Large intestine (tissue), 3 donors: ENCODE measurements at regions not wholly inside any gene's neighbourhood (a gene's known extent, or its start where the extent isn't known, plus 50 kb on each side); places are given as distances from the start of the nearest gene placed in this dataset.

Experiments
- DNase-seq, 2 donors: peaks; one replicate each; pipeline versions ENCODE4 v3.0.0 to v3.0.0-alpha.2; 2013
- H3K27ac ChIP-seq: one replicate; pipeline ENCODE4 v1.5.1; 2013; ENCODE audit warnings: low read length
- H3K27me3 ChIP-seq: 2 replicates; pipeline ENCODE4 v1.6.1; 2013; ENCODE audit warnings: low read length; ENCODE audit not compliant: control insufficient read depth, insufficient read depth
- H3K36me3 ChIP-seq: 2 replicates; pipeline ENCODE4 v1.6.1; 2013; ENCODE audit warnings: low read length; ENCODE audit not compliant: control insufficient read depth, insufficient read depth
- H3K4me1 ChIP-seq: one replicate; pipeline ENCODE4 v1.6.1; 2013; ENCODE audit warnings: low read length; ENCODE audit not compliant: control insufficient read depth, insufficient read depth
- H3K4me3 ChIP-seq: one replicate; pipeline ENCODE4 v1.5.1; 2013; ENCODE audit warnings: low read length
- H3K9me3 ChIP-seq: one replicate; pipeline ENCODE4 v1.6.1; 2013; ENCODE audit warnings: mild to moderate bottlenecking, low read depth, low read length, moderate library complexity; ENCODE audit not compliant: control insufficient read depth
- WGBS: methylation state at CpG from one replicate; pipeline ENCODE4 v1.1.5; 2013; ENCODE audit warnings: low lambda C conversion rate; ENCODE audit not compliant: insufficient coverage; 5-methylcytosine and 5-hydroxymethylcytosine counted together

- Histone ChIP-seq H3K27me3 (no peaks in the 10 kb centered on the region), H3K9me3 (no peaks in the 10 kb centered on the region), H3K4me3 (no peak overlapping the region), H3K27ac (peak overlapping the region; percentile 0), H3K36me3 (no peaks in the 10 kb centered on the region), H3K4me1 (peaks cover 2% of the 10 kb centered on the region)
- peak in 1 of 2 donors; percentile 60 for DNase-seq
Measured at GRCh38 chr3:111311126-111311525, 230.9 kb upstream of the CD96 start.

GRCh38 chr3:111311709-111312235 is 230.2 kb upstream of the CD96 start:
- Histone ChIP-seq H3K27me3 (no peaks in the 10 kb centered on the region), H3K27ac (no peak overlapping the region), H3K4me3 (no peak overlapping the region), H3K36me3 (no peaks in the 10 kb centered on the region), H3K4me1 (peaks cover 2% of the 10 kb centered on the region), H3K9me3 (no peaks in the 10 kb centered on the region)
- no peak for DNase-seq
- no CpG with 5 or more reads among the region's 2 CpGs for WGBS

GRCh38 chr3:111314181-111314873 is 227.7 kb upstream of the CD96 start:
- H3K27me3 ChIP-seq, result no peaks in the 10 kb centered on the region
- no peaks in the 10 kb centered on the region for H3K9me3 ChIP-seq
- H3K27ac ChIP-seq, result no peak overlapping the region
- no peak for DNase-seq
- no peak overlapping the region for H3K4me3 ChIP-seq
- H3K36me3 ChIP-seq, result no peaks in the 10 kb centered on the region
- peaks cover 2% of the 10 kb centered on the region for H3K4me1 ChIP-seq

GRCh38 chr3:111314898-111315297 is 227.1 kb upstream of the CD96 start:
- no peaks in the 10 kb centered on the region for H3K36me3 ChIP-seq
- H3K4me3 ChIP-seq, result no peak overlapping the region
- DNase-seq, result no peak
- H3K27ac ChIP-seq, result no peak overlapping the region
- no CpG with 5 or more reads among the region's 5 CpGs for WGBS
- peaks cover 2% of the 10 kb centered on the region for H3K4me1 ChIP-seq
- H3K27me3 ChIP-seq, result no peaks in the 10 kb centered on the region
- no peaks in the 10 kb centered on the region for H3K9me3 ChIP-seq

- no CpG with 5 or more reads among the region's 4 CpGs for WGBS
- Histone ChIP-seq H3K27ac (no peak overlapping the region), H3K36me3 (no peaks in the 10 kb centered on the region), H3K9me3 (no peaks in the 10 kb centered on the region), H3K27me3 (no peaks in the 10 kb centered on the region), H3K4me1 (peaks cover 2% of the 10 kb centered on the region), H3K4me3 (no peak overlapping the region)
- DNase-seq, result no peak
Measured at GRCh38 chr3:111315930-111316587, 225.9 kb upstream of the CD96 start.

- DNase-seq, result no peak
- no peak overlapping the region for H3K27ac ChIP-seq
- H3K4me3 ChIP-seq, result no peak overlapping the region
- no peaks in the 10 kb centered on the region for H3K36me3 ChIP-seq
- no peaks in the 10 kb centered on the region for H3K4me1 ChIP-seq
- no peaks in the 10 kb centered on the region for H3K27me3 ChIP-seq
- H3K9me3 ChIP-seq, result no peaks in the 10 kb centered on the region
- 33% methylated on average over 1 of the region's 2 CpGs for WGBS
Measured at GRCh38 chr3:111318289-111318688, 223.7 kb upstream of the CD96 start.

GRCh38 chr3:111319598-111319997 is 222.4 kb upstream of the CD96 start:
- no CpG with 5 or more reads among the region's 1 CpG for WGBS

GRCh38 chr3:111321786-111322185 is 220.2 kb upstream of the CD96 start:
- Histone ChIP-seq H3K4me1 (no peaks in the 10 kb centered on the region), H3K27ac (no peak overlapping the region), H3K36me3 (no peaks in the 10 kb centered on the region), H3K9me3 (no peaks in the 10 kb centered on the region), H3K27me3 (no peaks in the 10 kb centered on the region), H3K4me3 (no peak overlapping the region)
- 90% methylated on average over 1 of the region's 4 CpGs for WGBS
- DNase-seq, result no peak

More at GRCh38 chr3:111319598-111319997, 222.4 kb upstream of the CD96 start:
- DNase-seq, result no peak
- Histone ChIP-seq H3K4me1 (no peaks in the 10 kb centered on the region), H3K36me3 (no peaks in the 10 kb centered on the region), H3K4me3 (no peak overlapping the region), H3K27ac (no peak overlapping the region), H3K9me3 (no peaks in the 10 kb centered on the region), H3K27me3 (no peaks in the 10 kb centered on the region)

- Histone ChIP-seq H3K4me3 (no peak overlapping the region), H3K27ac (no peak overlapping the region), H3K9me3 (no peaks in the 10 kb centered on the region), H3K36me3 (no peaks in the 10 kb centered on the region), H3K4me1 (no peaks in the 10 kb centered on the region), H3K27me3 (no peaks in the 10 kb centered on the region)
- DNase-seq, result no peak
- no CpG with 5 or more reads among the region's 3 CpGs for WGBS
Measured at GRCh38 chr3:111323019-111323418, 219.0 kb upstream of the CD96 start.

- DNase-seq, result no peak
- Histone ChIP-seq H3K36me3 (no peaks in the 10 kb centered on the region), H3K4me1 (no peaks in the 10 kb centered on the region), H3K4me3 (no peak overlapping the region), H3K27ac (no peak overlapping the region), H3K9me3 (no peaks in the 10 kb centered on the region), H3K27me3 (no peaks in the 10 kb centered on the region)
- 20% methylated on average over 1 of the region's 2 CpGs for WGBS
Measured at GRCh38 chr3:111324151-111324550, 217.8 kb upstream of the CD96 start.

- no peaks in the 10 kb centered on the region for H3K9me3 ChIP-seq
- H3K27ac ChIP-seq, result no peak overlapping the region
- DNase-seq, result no peak
- H3K36me3 ChIP-seq, result no peaks in the 10 kb centered on the region
- H3K4me3 ChIP-seq, result no peak overlapping the region
- WGBS, result 83% methylated on average over 1 of the region's 1 CpG
- H3K27me3 ChIP-seq, result no peaks in the 10 kb centered on the region
- H3K4me1 ChIP-seq, result no peaks in the 10 kb centered on the region
Measured at GRCh38 chr3:111324645-111325044, 217.4 kb upstream of the CD96 start.
